8988T (cell line): ENCODE measurements at regions not wholly inside any gene's neighbourhood (a gene's known extent, or its start where the extent isn't known, plus 50 kb on each side); places are given as distances from the start of the nearest gene placed in this dataset.
"Not testable (repeated sequence)": the region's sequence is repeated elsewhere in the genome, so short reads cannot be mapped to it uniquely, and the experiment has no call there.

ENCODE experiments used
- DNase-seq: peaks from one replicate; pipeline ENCODE4 v3.0.0; 2011

DNA sequence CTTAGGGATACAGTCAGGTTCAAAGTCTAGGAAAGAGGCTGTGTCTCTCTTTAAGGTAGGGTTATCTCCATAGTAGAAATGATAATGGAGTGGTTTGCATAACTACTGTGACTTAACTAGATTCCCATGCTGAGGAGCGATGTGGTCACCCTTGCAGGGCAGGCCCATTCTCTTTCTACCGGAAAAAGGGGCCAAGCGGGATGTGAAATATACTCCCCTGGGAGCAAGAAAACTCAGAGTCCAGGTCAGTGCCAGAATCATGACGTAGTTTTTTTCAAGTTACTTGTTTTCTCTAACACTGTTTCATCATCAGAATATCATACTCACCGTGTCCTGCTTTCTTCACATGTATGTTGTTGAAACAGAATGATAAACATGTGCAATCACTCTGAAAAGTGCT, 649.0 kb upstream of the ANKRD30A start:
- DNase-seq, result no peak

DNA sequence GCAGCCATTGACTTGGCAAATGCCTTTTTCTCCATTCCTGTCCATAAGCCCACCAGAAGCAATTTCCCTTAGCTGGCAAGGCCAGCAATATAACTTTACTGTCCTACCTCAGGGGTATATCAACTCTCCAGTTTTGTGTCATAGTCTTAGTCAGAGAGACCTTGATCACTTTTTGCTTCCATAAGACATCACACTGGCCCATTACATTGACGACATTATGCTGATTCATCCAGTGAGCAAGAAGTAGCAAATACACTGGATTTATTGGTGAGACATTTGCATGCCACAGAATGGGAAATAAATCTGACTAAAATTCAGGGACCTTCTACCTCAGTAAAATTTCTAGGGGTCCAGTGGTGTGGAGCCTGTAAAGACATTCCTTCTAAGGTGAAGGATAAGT, 649.7 kb upstream of the ANKRD30A start:
- no peak for DNase-seq

DNA sequence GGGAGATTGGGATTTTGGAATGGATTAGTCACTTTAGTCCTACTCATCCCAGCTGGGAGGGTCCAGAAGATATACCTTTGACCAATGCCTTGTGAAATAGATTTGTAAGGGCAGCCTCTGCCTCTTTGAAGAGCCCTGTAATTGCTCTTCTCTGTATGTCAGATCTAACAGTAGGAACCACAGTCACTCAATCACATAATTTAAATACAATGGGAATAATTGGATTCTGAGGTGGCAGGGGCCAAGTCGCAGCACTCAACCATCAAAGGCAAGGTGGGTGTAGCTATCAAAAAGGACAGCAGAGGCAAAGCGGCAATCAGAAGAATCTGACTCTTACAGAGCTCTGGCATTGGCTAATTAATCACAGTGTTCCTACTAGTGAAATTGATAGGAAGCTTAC, 650.9 kb upstream of the ANKRD30A start:
- no peak for DNase-seq

DNA sequence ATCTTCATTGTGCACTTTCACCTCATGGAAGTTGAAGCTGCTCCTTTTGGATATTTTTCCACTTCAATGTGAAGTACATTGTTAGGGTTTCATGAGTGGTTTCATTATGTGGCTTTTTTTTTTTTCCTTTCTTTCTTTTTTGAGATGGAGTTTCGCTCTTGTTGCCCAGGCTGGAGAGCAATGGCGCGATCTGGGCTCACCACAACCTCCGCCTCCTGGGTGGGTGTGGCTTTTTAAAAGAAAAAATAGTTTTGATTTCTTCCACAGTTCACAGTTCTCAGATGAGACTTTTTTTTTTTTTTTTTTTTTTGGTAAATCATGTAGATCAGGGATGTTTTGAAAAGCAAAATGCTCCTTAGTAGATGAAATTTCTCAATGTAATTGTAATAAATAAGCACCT, 652.3 kb upstream of the ANKRD30A start:
- DNase-seq, result no peak

DNA sequence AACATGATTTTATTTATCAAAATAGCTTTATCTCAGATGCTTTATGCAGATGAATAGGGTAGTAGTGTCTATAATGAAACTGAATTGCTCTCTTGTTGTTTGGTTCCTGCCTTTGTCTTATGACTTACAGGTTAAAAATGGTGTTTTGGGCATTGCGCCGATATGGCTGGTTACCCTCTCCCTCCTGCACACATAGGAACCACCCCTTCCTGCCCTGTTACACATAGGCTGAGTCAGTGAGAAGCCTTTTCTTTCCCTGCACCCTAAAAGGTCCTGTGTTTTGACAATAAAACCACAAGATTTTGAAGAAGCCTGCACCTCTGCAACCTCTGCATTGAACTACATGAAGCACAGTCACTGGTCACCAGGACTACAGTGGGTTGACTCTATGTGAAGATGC, 655.8 kb upstream of the ANKRD30A start:
- DNase-seq, result no peak

DNA sequence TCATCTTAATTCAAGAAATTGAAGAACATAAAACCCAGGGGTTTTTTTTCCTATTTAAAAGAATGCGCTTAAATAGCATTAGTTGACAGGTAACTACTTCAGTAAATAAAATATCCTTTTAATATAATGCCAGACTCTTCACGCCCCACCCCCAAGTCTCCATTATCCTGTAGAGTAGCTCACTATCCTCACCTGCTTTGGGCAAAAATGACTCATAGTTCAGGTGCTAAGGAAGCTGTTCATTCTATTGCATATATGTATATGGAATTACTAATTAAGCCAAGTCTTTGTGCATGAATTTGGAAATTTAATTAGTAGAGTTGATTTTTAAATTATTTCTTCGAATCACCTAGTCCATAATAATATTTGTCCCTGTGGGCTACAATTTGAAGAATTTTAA, 656.8 kb upstream of the ANKRD30A start:
- no peak for DNase-seq

DNA sequence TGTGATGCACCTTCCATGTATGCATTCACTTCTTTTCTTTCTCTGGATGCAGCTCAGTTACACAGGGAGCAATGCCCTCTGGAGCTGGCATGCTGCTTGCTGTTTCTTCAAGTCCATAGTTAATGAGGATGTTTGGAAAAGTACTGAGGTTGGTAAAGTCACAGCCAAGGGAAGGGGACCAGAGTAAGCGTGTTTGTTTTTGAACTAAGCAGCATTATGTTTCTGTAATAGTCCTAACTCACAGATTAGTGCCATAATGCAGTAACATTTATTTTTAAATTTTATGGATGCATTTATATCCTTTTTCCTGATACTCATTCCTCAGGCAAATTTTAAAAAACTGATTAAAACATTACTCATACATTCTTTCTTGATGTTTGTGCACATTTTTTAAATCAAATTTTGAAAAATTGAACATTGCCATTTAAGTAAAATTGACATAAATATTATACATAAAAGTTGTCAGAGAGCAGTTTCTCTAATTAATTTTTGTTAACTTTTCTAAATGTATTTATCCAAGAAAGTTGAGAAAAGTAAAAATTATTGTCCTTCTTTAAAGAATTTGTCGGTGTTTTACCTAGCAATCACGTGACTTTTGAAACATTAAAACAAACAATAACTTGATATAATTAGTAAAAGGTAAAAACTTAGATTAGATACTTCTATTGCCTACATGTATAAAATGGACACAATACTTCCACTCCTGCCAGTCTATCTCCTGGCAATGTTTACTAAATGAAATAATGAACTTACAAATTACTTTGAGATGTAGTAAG, 659.6 kb upstream of the ANKRD30A start:
- no peak for DNase-seq

DNA sequence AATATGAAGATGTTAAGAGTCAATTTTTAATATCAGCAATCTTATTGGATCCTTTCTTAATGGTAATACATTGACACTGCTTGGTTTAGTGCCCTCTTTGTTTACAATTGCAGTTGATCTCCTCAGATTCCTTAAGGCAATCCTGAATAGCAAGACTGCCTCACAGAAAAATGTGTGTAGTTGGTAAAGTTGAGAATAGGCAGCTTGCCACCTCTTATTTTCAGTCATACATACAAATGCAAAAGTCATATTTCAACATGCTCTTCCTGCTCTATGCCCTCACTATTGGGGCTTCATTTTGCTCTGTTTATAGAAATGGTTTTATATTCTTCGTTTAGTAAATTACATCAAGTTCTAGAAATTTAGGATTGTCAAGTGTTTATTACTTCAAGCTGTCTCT, 661.1 kb upstream of the ANKRD30A start:
- no peak for DNase-seq

DNA sequence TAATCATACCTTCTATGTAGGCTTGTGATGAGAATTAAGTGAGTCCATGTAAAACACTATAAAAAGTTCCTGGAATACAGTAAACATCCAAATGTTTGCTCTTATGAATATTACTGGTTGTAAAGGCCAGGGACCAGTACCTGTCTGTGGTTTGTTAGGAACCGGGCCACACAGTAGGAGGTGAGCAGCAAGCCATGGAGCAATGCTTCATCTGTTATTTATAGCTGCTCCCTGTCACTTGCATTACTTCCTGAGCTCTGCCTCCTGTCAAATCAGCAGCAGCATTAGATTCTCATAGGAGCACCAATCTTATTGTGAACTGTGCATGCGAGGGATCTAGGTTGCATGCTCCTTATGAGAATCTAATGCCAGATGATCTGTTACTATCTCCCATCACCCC, 662.0 kb upstream of the ANKRD30A start:
- DNase-seq, result no peak

DNA sequence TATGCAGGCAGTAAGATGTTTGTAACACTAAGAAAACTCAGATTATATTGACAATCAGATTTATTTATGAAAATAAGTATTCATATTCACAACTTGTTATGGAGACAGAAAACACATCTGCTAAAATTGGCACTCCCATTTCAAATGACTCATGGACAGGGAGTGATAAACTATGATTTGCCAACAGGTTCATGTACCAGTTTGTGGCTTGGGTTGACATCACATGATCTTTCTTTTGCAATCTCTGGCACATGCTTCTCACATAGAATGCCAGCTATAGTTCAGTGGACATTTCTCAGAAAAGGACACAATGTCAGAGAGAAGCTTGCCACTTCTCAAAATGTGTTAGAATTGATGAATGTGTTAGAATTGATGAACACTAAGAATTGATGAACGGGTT, 663.2 kb upstream of the ANKRD30A start:
- no peak for DNase-seq

DNA sequence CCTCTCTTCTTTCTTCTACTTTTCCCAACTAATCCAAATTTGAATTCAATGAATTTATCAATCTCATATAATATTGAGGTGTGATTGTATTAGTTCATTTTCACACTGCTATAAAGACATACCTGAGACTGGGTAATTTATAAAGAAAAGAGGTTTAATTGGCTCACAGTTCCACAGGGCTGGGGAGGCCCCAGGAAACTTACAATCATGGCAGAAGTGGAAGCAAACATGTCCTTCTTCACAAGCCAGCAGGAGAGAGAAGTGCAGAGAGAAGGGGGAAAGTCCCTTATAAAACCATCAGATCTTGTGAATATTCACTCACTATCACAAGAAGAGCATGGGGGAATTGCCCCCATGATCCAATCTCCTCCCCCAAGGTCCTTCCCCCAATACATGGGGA, 667.0 kb upstream of the ANKRD30A start:
- not testable (repeated sequence) for DNase-seq

DNA sequence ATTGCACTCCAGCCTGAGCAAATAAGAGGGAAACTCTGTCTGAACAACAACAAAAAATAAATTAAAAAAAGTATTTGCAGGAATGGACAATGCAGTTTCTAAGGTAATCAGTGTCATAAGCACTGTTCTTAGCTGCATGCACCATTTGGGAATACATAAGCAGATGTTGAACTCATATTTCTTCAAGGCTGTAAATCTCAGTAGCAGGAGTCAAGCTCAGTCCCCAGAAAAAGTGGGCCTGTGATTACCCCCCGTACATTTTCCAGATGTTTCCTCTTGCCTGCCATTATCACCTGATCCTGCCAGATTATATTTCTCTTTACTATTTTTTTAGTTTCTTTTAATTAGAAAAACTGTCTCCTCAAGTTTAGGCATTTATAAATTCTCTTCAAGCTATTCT, 667.6 kb upstream of the ANKRD30A start:
- no peak for DNase-seq

DNA sequence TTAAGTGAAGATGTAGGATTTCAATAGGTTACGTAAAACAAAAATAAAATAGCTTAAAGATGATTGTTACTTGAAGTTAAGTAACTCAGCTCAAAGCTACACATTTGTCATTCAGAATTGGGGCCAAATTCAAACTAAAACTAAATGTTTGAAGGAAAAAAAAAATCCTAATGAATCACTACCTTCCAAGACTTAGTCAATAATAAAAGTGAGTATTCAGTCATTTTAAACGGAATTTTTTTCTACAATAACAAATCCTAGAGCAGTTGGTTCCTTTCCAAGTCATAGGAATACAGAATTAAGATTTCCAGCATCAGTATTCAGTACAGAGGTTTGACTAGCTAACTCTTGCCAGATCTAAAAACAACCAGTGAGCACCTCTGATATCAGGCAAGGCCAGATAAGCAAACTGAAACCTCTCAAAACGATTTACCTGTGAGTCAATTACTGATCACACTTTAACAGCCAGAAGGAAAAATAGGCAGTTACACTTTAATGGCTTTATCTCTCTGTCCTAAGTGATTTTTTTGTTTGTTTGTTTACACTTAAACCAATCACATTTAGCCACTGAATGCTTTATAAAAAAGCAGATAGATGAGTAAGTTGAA, 669.8 kb upstream of the ANKRD30A start:
- no peak for DNase-seq

DNA sequence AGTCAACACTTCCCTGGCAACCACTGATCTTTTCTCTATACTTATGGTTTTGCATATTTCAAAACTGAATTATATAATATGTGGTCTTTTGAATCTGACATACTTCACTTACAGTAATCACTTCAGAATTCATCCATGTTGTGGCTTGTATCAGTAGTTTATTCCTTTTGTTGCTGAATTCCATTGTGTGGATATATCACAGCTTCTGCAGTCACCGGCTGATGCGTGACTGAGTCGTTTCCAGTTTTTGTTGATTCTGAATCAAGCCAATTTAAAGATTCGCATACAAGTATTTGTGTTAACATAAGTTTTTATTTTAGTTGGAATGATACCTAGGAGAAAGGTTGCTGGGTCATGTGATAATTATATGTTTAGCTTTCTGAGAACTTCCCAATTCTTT, 672.5 kb upstream of the ANKRD30A start:
- no peak for DNase-seq

DNA sequence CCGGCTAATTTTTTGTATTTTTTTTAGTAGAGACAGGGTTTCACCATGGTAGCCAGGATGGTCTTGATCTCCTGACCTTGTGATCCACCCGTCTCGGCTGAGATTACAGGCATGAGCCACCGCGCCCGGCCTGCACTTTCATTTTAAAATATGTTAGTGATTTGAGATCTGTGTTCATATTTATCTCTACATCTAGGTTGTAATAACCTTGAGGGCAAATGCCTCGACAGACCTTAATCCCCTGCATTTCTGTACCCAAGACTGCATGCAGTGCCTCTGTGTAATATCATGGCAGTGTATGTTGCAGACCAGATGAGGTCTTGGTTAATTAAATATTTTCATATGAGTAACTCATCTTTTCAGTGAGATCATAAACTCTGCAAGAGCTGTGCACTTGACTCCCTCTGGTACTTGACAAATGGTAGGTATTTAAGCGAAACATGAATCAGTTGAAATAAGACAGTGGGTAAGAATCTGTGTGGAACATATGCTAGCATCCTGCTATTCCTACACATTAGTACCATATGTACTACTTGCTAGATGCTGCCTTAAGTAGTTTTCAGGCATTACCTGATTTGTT, 673.9 kb upstream of the ANKRD30A start:
- DNase-seq, result no peak

DNA sequence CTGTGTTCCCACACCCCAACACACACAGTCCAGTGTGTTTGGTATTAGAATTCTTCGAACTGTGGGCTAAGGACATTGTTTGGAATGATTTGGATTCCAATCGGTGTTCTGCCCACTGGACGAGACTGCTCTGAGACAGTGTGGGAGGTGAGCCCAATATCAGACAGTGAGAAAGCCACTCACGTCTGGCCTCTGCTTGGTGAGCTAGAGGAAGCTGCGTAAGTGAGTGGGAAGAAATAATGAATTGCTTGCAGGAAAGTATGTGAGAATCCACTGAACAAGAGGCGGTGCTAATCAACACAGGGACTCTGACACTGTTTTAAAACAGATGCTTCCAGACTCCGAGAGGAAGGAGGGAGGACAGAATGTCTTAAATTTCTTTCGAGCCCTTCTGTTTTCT, 675.0 kb upstream of the ANKRD30A start:
- no peak for DNase-seq

DNA sequence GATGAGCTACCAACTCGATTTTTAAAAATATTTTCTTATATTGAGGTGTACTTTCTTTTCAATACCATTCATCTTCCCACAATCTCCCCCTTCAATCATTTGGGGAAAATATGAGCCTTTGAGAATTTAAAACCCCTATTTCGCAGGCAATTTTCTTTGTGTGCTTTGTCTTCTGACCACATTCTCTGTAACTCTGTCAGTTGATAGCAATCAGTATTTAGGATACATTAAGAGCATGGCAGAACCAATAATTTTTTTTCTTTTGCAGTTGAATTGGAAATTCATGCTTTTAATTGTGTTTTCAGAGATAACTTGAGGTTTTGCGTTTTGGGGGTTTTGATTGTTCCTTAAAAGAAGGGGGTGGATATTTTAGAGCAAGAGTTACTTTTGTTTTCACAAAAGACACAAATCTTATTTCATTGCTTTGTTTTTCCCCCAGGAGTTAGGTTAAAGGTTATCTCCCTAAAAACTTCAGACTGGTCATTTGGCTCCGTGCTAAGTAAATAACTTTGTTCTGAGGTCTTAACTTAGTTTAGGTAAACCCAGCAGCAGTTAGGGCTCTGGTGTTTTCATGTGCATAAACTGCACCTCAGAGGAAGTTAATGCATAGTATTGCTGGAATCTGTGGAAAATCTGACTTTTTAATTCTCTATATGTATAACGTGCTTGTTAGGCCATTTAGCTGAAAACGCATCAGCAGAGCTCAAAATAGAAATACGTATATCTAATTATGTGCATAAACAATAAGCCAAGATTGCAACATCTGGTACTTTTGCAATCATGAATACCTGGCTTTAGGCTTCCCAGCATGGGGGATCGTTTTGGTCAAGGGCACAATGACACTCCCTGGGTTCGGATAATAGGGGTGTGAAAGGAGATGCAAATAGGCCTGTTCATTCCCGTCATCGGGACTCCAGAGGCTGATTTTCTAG, 676.4 kb upstream of the ANKRD30A start:
- no peak for DNase-seq

DNA sequence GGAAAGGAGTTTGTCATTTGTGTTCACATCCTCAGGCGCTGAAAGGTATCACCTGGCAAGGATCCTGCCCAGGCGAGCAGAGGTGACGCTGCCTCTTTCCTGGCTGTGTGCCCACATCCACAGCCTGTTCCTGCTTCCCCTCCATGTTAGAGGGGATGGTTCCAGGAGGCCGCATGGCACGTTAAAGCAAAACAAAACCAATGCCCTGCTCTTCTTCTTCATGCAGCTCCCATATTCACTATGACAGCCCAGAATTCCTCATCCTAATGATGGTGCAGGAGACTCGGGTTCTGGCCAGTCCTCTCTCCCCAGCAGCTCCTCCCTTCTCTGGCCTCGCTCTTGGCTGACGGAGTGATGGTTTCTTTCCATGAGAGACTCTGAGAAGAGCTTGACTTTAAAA, 678.5 kb upstream of the ANKRD30A start:
- DNase-seq, result no peak

DNA sequence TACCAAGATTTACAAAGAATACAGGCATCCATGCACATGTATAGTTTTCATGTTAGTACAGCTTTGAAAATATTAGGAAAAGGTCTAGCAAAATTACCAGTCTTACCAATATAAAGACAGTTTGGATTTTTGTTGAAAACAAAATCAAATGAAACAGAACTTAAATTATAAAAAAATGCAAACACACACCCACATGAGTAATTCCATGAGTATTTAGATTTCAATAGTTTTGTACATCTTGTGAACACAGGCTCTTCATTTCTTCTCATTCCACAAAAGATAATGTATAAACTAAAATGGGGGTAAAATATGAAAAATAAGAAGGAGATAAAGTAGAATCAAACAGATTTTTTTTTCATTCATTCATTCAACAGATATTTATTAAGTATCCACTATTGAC, 682.2 kb upstream of the ANKRD30A start:
- no peak for DNase-seq

DNA sequence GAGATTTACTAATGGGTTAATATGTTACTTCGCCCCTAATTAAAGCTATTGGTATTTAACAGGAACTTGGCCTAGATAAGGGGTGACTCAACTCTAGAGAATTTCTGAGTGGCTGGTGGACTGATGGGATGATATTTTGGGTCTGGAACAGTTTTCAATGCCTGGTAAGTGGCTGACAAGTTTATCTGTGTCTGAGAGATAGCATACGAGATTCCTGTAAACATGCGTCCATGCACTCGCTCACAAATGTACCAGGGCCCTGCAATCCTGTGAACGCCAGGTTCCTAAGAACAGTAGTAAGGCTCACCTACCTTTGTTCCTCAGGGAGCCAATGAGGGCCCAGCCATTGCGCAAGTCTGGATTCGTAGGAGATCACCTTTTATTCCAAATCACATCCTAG, 683.8 kb upstream of the ANKRD30A start:
- DNase-seq, result no peak

DNA sequence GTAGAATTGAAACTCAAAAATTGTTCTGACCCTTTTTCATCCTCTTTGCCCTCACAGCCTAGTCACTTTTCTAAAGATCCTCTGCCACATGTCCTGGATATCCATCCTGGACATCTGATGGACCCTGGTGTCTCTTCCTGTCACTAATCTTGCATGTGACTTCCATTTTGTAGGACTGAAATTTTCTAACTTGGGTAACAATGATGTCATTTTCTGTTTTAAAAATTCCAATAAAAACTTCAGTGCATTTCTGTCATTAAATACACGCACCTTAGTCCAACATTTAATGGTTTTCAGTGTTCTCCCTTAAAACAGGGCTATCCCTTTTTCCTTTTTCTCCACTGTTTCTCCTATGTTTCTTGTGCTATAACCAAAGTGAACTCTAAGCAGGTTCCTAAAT, 684.9 kb upstream of the ANKRD30A start:
- DNase-seq, result no peak

DNA sequence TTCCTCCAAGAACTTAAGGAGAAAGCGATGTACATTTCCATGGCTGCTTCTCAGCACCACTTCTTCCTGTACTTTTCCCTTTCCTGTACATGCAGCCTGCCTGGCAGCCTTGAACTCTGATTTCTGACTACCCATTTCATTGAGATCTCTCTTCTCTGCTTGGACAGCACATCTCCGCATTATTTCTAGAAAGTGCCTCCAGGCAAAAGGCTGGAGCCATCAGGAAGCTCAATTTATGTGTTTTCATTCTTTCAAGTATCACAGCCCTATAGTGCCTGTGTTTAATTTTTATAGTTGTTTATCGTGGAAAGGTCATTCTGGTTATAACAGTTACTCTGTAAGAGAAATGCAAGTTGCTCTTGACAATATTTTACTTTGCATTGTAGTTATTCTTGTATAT, 688.0 kb upstream of the ANKRD30A start:
- no peak for DNase-seq

DNA sequence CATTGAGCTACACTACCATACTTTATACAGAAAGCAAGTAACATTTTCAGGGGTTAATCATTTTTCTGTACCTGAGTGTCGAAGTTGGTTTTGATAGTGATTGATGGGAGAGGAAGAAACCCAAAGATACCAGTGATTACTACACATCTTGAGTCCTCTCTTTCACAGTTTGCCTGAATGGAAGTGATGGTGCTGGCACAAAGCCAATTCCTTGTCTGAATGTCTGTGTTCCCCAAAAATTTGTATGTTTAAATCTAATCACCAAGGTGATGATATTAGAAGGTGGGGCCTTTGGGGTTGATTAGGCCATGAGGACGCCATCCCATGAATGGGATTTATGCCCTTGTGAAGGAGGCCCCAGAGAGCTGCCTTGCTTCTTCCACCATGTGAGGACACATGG, 696.9 kb upstream of the ANKRD30A start:
- DNase-seq, result no peak
